ENCODE measurements at regions not wholly inside any gene's neighbourhood (a gene's known extent, or its start where the extent isn't known, plus 50 kb on each side); places are given as distances from the start of the nearest gene placed in this dataset.

- TF ChIP-seq, protein P1, sequence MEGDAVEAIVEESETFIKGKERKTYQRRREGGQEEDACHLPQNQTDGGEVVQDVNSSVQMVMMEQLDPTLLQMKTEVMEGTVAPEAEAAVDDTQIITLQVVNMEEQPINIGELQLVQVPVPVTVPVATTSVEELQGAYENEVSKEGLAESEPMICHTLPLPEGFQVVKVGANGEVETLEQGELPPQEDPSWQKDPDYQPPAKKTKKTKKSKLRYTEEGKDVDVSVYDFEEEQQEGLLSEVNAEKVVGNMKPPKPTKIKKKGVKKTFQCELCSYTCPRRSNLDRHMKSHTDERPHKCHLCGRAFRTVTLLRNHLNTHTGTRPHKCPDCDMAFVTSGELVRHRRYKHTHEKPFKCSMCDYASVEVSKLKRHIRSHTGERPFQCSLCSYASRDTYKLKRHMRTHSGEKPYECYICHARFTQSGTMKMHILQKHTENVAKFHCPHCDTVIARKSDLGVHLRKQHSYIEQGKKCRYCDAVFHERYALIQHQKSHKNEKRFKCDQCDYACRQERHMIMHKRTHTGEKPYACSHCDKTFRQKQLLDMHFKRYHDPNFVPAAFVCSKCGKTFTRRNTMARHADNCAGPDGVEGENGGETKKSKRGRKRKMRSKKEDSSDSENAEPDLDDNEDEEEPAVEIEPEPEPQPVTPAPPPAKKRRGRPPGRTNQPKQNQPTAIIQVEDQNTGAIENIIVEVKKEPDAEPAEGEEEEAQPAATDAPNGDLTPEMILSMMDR (IDR thresholded peaks at IDR 0.05) = no peak
- no peak overlapping the region for H3K4me3 Mint-ChIP-seq
- no peaks in the 10 kb centered on the region for H3K36me3 Mint-ChIP-seq (ENCODE audit: low read depth)
- intact Hi-C loops (cut with micrococcal nuclease) = no loop called here
- DNase-seq (no peak), ATAC-seq (ENCODE audit: low read depth) (no peak)
- H3K4me1 Mint-ChIP-seq = no peaks in the 10 kb centered on the region
- ChIA-PET POLR2A (no interaction called here), CTCF (no interaction called here)
- H3K9me3 Mint-ChIP-seq = no peaks in the 10 kb centered on the region
- no peaks in the 10 kb centered on the region for H3K27me3 Mint-ChIP-seq
- no peak overlapping the region for H3K27ac Mint-ChIP-seq
These were observed 495.3 kb upstream of the NMUR2 start for GRCh38 chr5:152900332-152900731.

DNA sequence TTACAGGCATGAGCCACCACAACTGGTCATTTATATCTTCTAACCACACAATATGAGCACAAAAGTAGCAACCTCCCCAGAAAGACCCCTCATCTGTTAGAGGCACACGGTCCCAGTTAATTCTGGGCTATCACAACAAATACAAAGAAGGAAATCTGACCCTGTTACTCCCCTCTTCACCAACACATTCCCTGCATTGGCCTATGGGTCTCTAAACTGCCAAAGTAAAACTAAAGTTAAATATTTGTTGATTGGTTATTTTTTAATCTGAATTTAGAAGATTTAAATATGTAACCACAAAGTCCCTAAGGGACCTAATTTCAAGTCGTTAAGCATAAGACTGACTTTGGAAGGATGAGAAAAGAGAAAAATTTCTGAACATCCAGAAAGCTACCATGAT is 496.7 kb upstream of the NMUR2 start:
- no peak overlapping the region for H3K4me3 Mint-ChIP-seq
- CTCF ChIA-PET = no interaction called here
- POLR2A ChIA-PET = no interaction called here
- TF ChIP-seq, protein P1 (IDR thresholded peaks at IDR 0.05) = no peak
- H3K4me1 Mint-ChIP-seq = no peaks in the 10 kb centered on the region
- H3K27me3 Mint-ChIP-seq = no peaks in the 10 kb centered on the region
- no peak for DNase-seq
- ATAC-seq (ENCODE audit: low read depth) = no peak
- H3K9me3 Mint-ChIP-seq = no peaks in the 10 kb centered on the region
- intact Hi-C loops (cut with micrococcal nuclease) = no loop called here
- H3K36me3 Mint-ChIP-seq (ENCODE audit: low read depth) = no peaks in the 10 kb centered on the region
- H3K27ac Mint-ChIP-seq = no peak overlapping the region

- Mint-ChIP-seq H3K27me3 (no peaks in the 10 kb centered on the region), H3K36me3 (ENCODE audit: low read depth) (no peaks in the 10 kb centered on the region), H3K9me3 (no peaks in the 10 kb centered on the region), H3K4me3 (no peak overlapping the region), H3K4me1 (no peaks in the 10 kb centered on the region), H3K27ac (no peak overlapping the region)
- intact Hi-C loops (cut with micrococcal nuclease) = no loop called here
- DNase-seq = no peak
- POLR2A ChIA-PET = no interaction called here
- TF ChIP-seq, protein P1 (IDR thresholded peaks at IDR 0.05) = no peak
- CTCF ChIA-PET = no interaction called here
- ATAC-seq (ENCODE audit: low read depth) = no peak
These were observed 500.2 kb upstream of the NMUR2 start for GRCh38 chr5:152905286-152905685.

DNA sequence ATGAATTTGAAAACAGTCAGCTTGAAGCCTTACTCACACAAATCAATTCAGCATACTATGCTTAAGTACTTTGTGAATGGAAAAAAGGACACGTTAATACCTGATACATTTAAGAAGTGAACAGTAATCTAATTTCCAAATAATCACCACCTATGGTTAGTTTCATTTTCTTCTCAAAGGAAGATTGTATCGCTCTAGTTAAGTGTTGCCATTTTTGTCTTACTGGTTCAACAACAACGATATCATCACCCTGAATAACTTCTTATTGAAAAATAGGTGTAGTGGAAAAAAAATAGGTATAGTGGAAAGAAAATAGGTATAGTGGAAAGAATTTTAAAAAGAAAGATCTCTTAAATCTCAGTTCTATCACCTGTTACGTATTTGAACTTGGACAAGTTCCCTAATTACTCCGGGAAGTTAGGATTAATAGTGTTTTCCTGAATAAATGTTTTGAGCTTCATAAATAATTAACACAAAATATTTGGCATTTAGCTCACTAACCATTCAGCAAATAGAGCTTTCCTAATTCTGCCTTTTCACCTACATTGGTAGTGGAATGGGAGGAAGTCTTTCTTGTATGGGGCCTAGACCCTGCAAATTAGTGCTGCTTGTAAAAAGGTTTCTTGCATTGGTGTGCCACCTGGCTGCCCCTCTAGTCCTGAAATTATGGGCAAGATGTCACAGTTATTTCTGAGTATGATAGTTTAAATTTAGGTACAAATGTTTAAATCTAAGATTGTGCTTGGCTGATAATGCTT is 502.6 kb upstream of the NMUR2 start:
- Mint-ChIP-seq H3K4me3 (no peak overlapping the region), H3K27me3 (no peaks in the 10 kb centered on the region), H3K9me3 (no peaks in the 10 kb centered on the region), H3K27ac (no peak overlapping the region), H3K4me1 (no peaks in the 10 kb centered on the region), H3K36me3 (ENCODE audit: low read depth) (no peaks in the 10 kb centered on the region)
- no peak for ATAC-seq (ENCODE audit: low read depth)
- no peak for DNase-seq
- intact Hi-C loops (cut with micrococcal nuclease) = no loop called here
- TF ChIP-seq, protein P1 (IDR thresholded peaks at IDR 0.05) = no peak
- ChIA-PET CTCF (no interaction called here), POLR2A (no interaction called here)

GRCh38 chr5:152912924-152913323 is 507.8 kb upstream of the NMUR2 start:
- Mint-ChIP-seq H3K4me3 (no peak overlapping the region), H3K27ac (no peak overlapping the region), H3K4me1 (no peaks in the 10 kb centered on the region), H3K27me3 (no peaks in the 10 kb centered on the region), H3K9me3 (peaks cover 5% of the 10 kb centered on the region), H3K36me3 (ENCODE audit: low read depth) (no peaks in the 10 kb centered on the region)
- POLR2A ChIA-PET = no interaction called here
- CTCF ChIA-PET = no interaction called here
- intact Hi-C loops (cut with micrococcal nuclease) = no loop called here
- ATAC-seq (ENCODE audit: low read depth) (no peak), DNase-seq (no peak)
- TF ChIP-seq, protein P1 (IDR thresholded peaks at IDR 0.05) = no peak

Data from activated B cell treated with CpG ODN at 0.5 μM for 24 hours (primary cell).